HG03066 (cell line): ENCODE measurements at regions not wholly inside any gene's neighbourhood (a gene's known extent, or its start where the extent isn't known, plus 50 kb on each side); places are given as distances from the start of the nearest gene placed in this dataset.
A peak's percentile ranks its signal among the peaks of the same experiment; 100 is the strongest.

Source experiments
- ATAC-seq: cut with Tn5 transposase; IDR thresholded peaks from one replicate; pipeline ENCODE4 v1.9.1; 2021; ENCODE audit warnings: low read depth; ENCODE audit not compliant: unreplicated experiment

DNA sequence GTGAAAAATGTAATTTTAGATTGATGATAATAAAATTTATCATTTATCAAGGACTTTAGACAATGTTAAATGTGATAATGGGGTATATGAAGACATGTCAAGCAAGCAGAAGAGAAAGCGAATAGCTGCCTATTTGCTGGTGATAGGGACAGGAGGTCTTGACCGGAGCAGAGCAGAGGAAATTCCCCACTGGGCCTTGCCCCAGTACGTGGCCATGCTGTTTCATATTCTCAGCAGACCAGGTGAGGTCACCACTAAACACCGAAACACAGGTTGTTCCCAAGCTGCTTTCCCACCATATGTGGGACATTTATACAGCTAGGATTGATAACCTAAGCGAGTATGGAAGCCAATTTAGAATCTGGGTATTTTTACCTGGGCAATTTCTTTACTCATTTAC lies 1629.6 kb downstream of the FAM181B start:
- ATAC-seq = no peak

DNA sequence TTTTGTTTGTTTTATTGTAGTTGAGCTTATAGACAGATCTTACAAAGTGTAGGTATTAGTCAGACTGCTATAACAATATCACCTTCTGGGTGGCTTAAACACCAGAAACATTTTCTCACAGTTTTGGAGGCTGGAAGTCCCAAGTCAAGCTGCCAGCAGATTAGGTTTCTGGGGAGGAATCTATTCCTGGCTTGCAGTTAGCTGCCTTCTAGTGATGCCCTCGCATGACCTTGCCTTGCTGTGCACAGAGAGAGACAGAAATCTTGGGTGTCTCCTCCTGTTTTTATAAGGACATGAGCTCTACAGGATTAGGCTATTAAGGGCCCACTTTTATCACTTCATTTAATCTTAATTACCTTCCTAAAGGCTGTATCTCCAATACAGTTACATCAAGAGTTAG lies 1635.2 kb downstream of the FAM181B start:
- ATAC-seq = no peak

DNA sequence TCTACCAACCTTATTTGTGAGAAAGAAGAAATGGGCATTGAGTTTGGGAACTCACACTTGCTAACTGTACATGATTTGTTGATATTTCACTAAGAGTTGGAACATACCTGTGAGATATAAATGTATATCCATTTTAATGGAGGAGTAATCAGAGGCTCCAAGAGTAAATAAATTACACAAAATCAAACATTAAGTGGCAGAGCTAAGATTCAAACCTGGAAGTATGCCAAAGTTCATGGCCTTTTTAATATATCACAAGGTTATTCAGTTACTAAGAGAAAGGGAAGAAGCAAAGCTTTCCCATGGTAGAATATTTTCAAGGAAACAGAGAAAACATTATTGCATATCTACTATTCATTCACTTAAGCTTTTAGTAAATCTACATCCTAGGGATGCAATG lies 1641.1 kb downstream of the FAM181B start:
- ATAC-seq = no peak

DNA sequence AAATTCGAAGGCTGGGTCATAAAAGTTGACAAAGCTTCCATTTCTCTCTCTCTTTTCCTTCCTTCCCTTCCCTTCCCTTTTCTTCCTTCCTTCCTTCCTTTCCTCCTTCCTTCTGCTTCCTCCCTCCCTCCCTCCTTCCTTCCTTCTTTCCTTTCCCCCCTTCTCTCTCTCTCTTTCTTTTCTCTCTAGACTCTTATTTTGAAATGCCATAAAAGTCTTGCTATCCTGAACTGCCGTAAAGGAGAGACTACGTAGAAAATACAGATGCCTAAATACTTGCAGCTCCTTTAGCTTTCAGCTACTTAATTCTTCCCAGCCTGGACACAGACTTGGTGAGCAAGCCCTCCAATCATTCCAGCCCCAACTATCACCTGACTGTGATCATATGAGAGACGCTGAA lies 1644.4 kb downstream of the FAM181B start:
- no peak for ATAC-seq

DNA sequence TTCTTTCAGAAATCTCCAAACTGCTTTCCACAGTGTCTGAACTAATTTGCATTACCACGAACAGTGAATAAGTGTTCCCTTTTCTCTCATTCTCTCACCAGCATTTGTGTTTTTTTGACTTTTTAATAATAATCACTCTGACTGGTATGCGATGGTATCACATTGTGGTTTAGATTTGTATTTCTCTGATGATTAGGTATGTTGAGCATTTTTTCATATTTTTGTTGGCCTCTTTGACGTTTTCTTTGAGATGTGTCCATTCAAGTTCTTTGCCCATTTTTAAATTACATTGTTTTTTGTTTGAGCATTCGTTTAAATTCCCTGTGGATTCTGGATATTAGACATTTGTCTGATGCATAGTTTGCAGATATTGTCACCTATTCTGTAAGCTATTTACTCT lies 1639.6 kb upstream of the TENM4 start:
- no peak for ATAC-seq

DNA sequence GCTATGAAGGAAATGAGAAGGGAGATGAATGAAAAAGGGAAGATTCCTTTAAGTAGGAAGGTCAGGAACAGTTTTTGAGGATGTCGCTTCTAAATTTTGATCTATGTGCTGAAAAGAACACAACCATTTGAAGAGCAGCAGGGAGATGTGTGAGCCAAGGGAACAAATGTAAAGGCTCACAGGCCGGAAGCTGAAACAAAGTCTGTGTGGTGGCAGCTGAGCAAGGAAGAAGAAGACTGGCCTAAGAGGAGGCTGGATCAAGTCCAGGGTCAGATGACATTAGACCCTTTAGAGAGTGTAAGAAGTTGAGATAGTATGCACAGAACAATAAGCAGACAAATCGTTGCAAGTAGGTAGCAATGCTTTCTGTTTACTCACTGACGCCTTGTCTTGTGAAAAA lies 1631.4 kb upstream of the TENM4 start:
- ATAC-seq = no peak

DNA sequence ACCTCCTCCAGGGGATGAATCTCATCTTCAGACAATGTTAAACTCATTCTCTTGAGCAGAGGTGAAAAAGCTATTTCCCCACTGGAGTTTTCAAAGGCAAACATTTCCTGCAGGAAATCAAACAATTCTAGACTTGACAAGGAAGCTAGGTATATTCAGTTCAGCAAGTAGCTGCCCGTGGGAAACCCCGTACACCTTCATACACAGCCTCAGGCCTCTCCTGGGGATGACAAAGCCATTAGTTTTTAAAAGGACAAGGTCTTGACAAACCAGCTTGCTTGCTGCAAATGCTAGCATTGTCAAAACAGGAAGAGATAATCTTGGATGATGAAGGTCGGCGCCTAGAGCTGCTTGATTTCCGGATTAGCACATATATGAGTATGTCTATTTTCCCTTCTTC lies 1630.8 kb upstream of the TENM4 start:
- ATAC-seq = no peak

DNA sequence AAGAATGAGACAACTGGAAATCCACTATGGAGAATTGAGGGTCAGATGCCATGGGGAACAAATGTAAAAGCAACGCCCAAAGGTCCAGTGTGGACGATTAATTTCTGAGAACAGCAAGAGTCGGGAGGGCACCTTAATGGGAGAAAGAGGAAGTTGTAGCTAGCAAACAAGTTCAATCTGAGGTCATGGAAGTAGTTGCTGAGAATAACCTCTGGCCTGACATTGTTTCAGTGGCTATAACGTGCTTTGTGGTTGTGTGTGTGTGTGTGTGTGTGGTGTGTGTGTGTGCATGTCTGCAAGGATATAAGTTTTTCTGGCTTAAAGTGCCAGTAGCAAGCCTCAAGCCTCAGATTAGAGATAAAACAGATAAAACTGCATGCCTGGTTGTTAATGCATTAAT lies 1630.1 kb upstream of the TENM4 start:
- peak; percentile 87 for ATAC-seq

DNA sequence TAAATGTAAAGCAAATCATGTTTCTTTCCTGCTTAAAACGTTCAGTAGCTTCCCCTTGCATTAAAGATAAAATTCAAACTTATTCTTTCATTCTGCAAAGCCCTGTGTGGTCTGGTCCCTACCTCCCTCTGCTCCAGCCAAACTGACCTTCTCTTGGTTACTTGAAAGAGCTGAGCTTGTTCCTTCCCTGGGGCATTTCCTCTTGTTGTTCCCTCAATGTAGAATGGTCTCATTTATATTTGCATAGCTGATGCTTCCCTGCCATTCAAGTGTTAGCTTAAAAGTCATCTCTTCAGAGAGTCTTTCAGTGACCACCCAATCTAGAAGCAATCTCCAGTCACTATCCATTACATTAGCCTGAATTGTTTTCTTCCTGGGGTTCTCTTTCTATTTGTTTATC lies 1618.5 kb upstream of the TENM4 start:
- no peak for ATAC-seq

DNA sequence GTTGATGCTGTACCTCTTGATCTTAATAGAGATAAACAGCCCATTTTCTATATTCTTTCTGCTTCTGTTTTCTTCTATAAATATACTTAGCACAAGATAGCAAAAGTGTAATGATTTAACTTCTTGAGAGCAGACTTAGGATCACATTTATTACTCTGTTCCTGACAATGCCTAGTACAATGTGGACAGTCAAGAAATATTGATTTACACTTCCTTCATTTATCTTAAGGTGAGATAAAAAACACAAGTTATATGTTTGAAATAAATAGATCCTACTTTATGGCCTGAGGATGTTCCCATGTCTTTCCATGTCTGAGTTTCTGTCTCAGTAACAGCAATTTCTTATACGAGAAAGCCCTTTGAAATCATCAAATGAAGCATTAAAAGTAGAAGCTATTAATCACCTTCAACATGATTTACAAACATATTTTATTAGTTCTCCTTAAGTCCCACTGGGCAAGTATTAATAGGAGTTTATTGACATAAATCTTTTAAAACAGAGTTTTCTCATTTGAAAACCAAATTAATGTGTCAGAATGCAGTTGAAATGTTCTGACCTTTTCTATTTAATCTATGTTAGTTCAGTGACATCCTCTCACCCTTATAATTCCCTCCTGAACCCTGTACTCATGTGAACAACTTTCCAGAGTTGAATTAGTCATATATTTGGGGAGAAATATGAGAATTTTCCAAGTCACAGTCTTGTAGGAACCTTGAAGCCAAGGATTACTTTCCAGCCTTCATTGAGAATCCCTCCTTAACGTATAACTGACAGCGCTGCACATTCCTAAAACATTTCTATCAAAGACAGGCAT lies 1611.7 kb upstream of the TENM4 start:
- ATAC-seq = no peak

DNA sequence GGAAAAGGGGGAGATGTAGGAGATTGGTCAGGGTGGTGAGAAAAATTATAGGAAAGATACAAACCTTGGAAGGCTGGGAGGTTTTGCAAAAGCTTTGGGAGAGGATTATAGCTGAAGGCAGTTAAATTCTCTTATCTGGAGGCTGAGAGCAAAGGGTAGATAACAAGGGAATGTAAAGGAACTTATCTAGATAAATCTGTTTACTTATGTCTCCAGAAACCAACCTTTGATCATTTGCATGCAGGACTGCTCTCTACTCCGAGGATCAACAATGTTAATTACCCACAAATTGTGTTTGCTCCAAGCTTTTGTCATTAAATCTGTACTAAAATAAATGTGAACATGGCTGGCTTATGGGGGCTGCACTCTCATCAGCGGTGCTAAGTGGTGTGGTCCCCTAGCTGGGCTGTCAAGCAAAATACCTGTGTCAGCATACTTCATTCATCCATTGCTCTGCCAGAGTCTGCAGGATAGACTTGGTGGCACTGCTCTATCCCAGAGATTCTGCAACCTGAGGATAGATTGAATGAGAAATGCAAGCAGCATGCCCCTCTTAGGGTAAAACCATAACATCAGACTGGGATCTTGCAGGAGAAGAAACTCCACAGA lies 1599.2 kb upstream of the TENM4 start:
- ATAC-seq = no peak

DNA sequence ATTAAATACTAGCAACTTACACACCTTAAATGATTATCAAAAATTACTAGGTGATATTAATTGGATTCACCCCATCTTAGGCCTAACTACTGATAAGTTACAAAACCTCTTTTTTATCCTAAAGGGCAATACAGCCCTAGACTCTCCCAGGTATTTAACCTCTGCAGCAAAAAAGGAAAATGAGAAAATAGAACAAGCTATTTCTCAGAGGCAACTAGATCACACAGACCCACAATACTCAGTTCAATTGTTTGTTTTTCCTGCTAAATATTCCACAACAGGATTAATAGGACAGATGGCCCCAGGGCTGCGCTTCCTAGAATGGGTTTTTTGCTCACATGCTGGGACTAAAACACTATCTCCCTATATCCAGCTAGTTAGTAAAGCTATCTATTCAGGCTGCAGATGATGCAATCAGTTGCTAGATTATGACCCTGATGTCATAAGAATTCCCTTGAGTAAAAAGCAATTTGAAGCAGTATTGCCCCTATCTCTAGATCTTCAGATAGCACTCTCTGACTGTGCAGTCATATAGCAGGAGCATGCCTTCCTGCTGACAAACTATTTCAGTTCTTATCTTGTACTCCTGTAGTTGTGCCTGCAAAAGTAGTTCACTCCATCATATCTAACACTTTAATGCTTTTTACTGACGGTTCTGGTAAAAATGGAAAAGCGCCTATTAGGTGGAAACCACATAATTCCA lies 1595.5 kb upstream of the TENM4 start:
- ATAC-seq = no peak

DNA sequence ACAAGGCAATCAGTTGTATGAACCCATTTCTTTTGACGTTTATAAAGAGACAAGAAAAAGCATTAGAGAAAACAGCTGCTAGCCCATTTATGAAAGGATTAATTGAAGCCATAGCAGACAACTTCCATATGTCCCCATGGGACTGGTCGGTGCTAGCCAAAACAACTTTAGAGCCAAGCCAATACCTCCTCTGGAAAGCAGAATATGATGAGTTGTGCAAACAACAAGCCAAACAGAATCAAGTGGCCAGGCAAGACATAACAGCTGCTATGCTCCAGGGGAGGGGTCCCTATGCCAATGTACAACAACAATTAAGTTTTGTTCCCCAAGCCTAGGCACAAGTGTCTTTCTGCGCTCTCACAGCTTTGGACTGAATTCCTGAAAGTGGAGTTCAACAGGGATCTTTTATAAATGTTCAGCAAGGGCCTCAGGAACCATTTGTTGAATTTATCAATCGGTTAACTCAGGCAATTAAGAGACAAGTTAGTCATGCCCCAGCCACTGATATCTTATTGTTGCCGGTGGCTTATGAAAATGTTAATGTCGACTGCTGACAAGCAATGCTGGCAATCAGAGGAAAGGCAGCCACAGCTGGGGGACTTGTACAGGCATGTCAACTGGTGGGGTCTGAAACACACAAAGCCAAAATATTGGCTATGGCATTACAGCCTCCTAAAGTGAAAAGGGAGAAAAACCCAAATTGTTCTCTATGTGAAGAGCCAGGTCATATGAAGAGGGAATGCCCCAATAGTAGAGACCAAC lies 1593.1 kb upstream of the TENM4 start:
- no peak for ATAC-seq

DNA sequence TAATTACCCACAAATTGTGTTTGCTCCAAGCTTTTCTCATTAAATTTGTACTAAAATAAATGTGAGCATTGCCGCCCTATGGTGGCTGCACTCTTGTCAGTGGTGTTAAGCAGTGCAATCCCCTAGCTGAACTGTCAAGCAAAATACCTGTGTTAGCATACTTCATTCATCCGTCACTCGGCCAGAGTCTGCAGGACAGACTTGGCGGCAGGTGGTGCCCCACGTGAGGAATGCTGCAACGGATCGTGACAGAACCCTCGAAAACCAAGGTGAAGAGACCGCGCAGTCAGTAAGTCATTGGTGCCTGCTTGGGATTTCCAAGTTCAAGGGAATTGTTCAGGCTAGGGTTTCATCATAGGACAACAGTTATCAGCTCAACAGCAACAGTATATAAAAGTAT lies 1592.1 kb upstream of the TENM4 start:
- ATAC-seq = no peak

DNA sequence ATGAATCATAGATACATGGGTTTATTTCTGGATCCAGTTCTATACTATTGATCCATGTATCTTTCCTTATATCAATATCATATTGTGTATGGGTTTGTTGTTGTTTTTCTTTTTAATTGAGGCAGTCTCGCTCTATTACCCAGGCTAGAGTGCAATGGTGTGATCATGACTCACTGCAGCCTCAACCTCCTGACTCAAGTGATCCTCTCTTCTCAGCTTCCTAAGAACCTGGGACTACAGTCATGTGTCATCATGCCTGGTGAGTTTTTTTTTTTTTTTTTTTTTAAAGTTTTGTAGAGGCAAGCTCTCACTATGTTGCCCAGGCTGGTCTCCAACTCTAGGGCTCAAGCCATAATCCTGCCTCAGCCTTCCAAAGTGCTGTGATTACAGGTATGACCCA lies 1589.4 kb upstream of the TENM4 start:
- ATAC-seq = no peak

DNA sequence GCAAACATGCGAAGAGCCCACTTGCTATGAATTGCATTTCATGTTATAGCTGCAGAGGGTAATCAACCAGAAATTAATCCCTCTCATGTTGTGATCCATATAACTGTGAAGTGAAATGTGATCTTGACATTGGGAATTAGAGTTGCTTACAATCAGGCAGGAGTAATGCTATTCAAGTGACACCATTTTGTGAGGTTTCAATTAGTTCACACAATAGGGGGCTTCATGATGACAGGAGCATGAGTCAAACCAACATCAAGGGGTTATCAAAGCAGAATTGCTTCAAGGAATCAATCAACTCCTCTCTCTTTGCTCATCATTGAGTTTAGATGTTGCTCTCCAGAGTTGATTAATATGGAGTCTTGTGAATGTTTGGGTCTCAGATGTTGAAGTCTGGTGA lies 1585.2 kb upstream of the TENM4 start:
- ATAC-seq = no peak

DNA sequence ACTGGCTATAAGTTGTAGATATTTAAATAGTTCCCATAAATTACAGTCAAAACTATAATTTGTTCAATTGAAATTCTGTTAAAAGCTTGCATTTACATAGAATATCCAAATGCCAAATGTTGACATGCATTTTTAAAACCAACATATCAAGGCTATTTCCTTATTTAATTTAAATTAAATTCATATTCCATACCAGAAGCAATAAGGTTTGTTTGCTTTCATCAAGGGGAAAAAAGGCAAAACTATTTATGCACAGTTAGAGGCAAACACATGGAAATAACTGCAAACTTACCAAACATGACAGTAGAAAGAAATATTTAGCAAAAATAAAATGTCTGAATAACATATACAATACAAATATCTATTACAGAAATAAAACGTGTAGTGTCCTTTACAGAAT lies 1581.2 kb upstream of the TENM4 start:
- no peak for ATAC-seq

DNA sequence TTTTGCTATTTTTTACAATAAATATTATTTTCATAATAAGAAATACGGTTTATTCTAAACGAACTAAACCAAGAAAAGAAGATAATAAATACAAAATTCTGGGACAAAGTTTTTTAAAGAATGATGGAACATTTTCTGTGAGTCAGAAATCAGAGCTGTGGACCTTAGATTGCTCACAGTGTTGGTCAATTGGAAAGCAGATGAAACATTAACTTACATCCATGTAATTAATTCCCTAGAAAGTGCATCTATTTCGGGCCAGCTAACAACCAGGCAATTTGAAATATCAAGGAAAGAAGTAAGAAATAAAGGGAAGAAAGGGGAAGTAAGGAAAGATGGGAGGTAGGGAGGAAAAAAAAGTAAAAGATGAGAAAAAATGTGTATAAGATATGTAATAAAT lies 1569.8 kb upstream of the TENM4 start:
- no peak for ATAC-seq

DNA sequence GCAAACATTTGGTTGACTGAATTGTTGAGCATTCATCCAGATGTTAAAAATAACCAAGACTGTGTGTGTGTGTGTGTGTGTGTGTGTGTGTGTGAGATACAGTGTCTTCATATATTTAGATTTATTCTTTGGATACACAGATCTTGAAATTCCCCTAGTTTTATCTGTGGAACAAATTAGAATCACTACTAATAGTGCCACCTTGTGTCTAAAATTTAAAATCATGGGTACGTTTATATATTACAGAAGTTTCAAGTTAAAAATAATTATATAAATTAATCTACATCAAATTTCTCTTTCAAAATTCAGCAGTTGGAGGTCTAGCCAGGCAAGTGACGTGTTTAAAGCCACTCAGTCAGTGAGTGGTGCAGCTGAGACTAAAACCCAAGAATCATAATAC lies 1566.2 kb upstream of the TENM4 start:
- ATAC-seq = no peak

DNA sequence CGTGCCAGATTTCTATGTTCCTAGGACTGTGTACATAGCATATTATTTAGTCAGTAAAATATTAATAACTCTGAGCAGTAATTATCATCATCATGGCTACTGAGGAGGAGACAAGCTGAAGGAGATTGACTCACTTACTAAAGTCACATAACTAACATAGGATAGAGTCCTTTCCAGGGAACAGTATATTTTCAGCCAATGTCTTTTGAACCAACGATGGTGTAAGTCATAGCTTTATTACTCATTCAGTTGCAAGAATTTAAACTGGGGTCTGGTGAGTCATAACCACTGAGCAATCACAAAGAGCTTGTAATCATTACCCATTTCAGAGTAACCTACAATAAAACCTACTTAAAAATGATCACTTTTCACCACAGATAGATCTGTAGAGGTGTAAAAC lies 1564.8 kb upstream of the TENM4 start:
- peak; percentile 66 for ATAC-seq

DNA sequence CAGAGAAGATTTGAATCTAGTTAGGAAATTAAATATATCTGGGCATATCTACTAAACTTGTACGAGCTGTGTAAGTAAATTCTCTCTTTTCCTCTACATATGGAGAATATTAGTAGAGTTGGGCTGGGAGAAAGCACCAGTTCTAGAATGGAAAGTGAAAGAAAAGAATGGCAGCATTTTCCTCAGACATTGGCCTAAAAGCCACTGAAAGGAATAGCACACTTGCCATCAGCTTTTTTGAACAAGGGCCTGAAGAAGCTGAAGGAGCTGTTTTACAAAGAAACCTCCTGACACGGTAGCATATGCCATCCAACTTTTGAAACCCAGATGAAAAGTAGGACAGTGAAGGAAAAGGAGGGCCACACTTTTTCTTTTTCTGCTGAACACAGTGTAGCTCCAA lies 1563.7 kb upstream of the TENM4 start:
- no peak for ATAC-seq
